ENCODE measurements at regions not wholly inside any gene's neighbourhood (a gene's known extent, or its start where the extent isn't known, plus 50 kb on each side); places are given as distances from the start of the nearest gene placed in this dataset.

- H3K4me3 ChIP-seq (ENCODE audit: low read length), result no peak overlapping the region
- no peak for DNase-seq (ENCODE audit: low read depth, low spot score)
Measured at GRCh38 chrX:139203651-139204570, 326.6 kb upstream of the F9 start.

- no peak for DNase-seq (ENCODE audit: low read depth, low spot score)
- H3K4me3 ChIP-seq (ENCODE audit: low read length), result no peak overlapping the region
Measured at GRCh38 chrX:139202742-139203420, 327.7 kb upstream of the F9 start.

GRCh38 chrX:139201924-139202323 lies 328.6 kb upstream of the F9 start:
- no peak for DNase-seq (ENCODE audit: low read depth, low spot score)
- no peak overlapping the region for H3K4me3 ChIP-seq (ENCODE audit: low read length)

GRCh38 chrX:139200793-139201192 lies 329.7 kb upstream of the F9 start:
- DNase-seq (ENCODE audit: low read depth, low spot score), result no peak
- H3K4me3 ChIP-seq (ENCODE audit: low read length), result no peak overlapping the region

- DNase-seq (ENCODE audit: low read depth, low spot score), result no peak
- H3K4me3 ChIP-seq (ENCODE audit: low read length), result no peak overlapping the region
Measured at GRCh38 chrX:139200346-139200745, 330.2 kb upstream of the F9 start.

- no peak overlapping the region for H3K4me3 ChIP-seq (ENCODE audit: low read length)
- no peak for DNase-seq (ENCODE audit: low read depth, low spot score)
Measured at GRCh38 chrX:139199933-139200332, 330.6 kb upstream of the F9 start.

GRCh38 chrX:139198936-139199335 lies 331.6 kb upstream of the F9 start:
- DNase-seq (ENCODE audit: low read depth, low spot score), result no peak
- no peak overlapping the region for H3K4me3 ChIP-seq (ENCODE audit: low read length)

GRCh38 chrX:139196890-139197289 lies 333.6 kb upstream of the F9 start:
- DNase-seq (ENCODE audit: low read depth, low spot score), result no peak
- H3K4me3 ChIP-seq (ENCODE audit: low read length), result no peak overlapping the region

GRCh38 chrX:139194571-139195280 lies 335.8 kb upstream of the F9 start:
- no peak for DNase-seq (ENCODE audit: low read depth, low spot score)
- no peak overlapping the region for H3K4me3 ChIP-seq (ENCODE audit: low read length)

GRCh38 chrX:139192386-139192961 lies 338.1 kb upstream of the F9 start:
- no peak overlapping the region for H3K4me3 ChIP-seq (ENCODE audit: low read length)
- DNase-seq (ENCODE audit: low read depth, low spot score), result no peak

GRCh38 chrX:139191746-139192385 lies 338.7 kb upstream of the F9 start:
- no peak for DNase-seq (ENCODE audit: low read depth, low spot score)
- H3K4me3 ChIP-seq (ENCODE audit: low read length), result no peak overlapping the region

- no peak overlapping the region for H3K4me3 ChIP-seq (ENCODE audit: low read length)
- no peak for DNase-seq (ENCODE audit: low read depth, low spot score)
Measured at GRCh38 chrX:139191286-139191685, 339.3 kb upstream of the F9 start.

GRCh38 chrX:139187738-139188137 lies 342.8 kb upstream of the F9 start:
- DNase-seq (ENCODE audit: low read depth, low spot score), result no peak
- H3K4me3 ChIP-seq (ENCODE audit: low read length), result no peak overlapping the region

GRCh38 chrX:139186991-139187390 lies 343.5 kb upstream of the F9 start:
- DNase-seq (ENCODE audit: low read depth, low spot score), result no peak

GRCh38 chrX:139179592-139179991 lies 350.9 kb upstream of the F9 start:
- no peak overlapping the region for H3K4me3 ChIP-seq (ENCODE audit: low read length)
- no peak for DNase-seq (ENCODE audit: low read depth, low spot score)

More at GRCh38 chrX:139186991-139187390, 343.5 kb upstream of the F9 start:
- H3K4me3 ChIP-seq (ENCODE audit: low read length), result no peak overlapping the region

GRCh38 chrX:139178980-139179379 lies 351.6 kb upstream of the F9 start:
- DNase-seq (ENCODE audit: low read depth, low spot score), result no peak
- H3K4me3 ChIP-seq (ENCODE audit: low read length), result no peak overlapping the region

GRCh38 chrX:139172731-139173130 lies 357.8 kb upstream of the F9 start:
- no peak for DNase-seq (ENCODE audit: low read depth, low spot score)
- no peak overlapping the region for H3K4me3 ChIP-seq (ENCODE audit: low read length)

- no peak for DNase-seq (ENCODE audit: low read depth, low spot score)
- no peak overlapping the region for H3K4me3 ChIP-seq (ENCODE audit: low read length)
Measured at GRCh38 chrX:139170526-139171173, 359.9 kb upstream of the F9 start.

GRCh38 chrX:139167282-139167681 lies 363.3 kb upstream of the F9 start:
- no peak overlapping the region for H3K4me3 ChIP-seq (ENCODE audit: low read length)
- DNase-seq (ENCODE audit: low read depth, low spot score), result no peak
